Mammary epithelial cell (primary cell): ENCODE measurements at regions not wholly inside any gene's neighbourhood (a gene's known extent, or its start where the extent isn't known, plus 50 kb on each side); places are given as distances from the start of the nearest gene placed in this dataset.

ENCODE experiments used
- CTCF ChIP-seq, 2 donors: IDR thresholded peaks in 1 of 2; conservative IDR thresholded peaks in 1 of 2; 2 replicates each; pipeline ENCODE4 v1.5.1; 2011 to 2012; ENCODE audit warnings: inconsistent platforms in 2 of 2, low read length in 2 of 2, mild to moderate bottlenecking in 2 of 2, control low read depth in 1 of 2, low read depth in 1 of 2; ENCODE audit not compliant: insufficient read depth in 1 of 2; ENCODE audit errors: extremely low read depth in 1 of 2
- EZH2 ChIP-seq: IDR thresholded peaks from 2 replicates; pipeline ENCODE4 v1.6.1; 2012; ENCODE audit warnings: low read length, inconsistent platforms, borderline replicate concordance

DNA sequence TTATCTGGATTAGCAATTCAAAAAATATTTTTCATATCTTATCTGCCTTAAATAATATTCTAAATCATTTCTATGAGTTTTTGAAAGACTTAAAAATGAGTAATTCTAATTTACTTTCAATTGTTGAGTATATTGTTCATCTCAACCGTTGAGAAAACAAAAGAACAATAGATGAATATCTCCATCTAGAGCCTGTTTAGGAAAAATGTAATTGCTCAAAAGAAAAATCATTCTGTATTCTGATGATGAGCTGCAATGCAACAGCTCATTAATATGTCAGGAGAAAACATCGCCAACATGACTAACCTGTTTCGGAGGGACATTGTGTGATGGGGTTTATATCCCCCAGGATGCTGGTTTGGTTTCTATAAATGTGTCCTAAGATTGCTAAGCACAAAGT, 417.6 kb downstream of the SUCLG1 start:
- TF ChIP-seq CTCF (conservative IDR thresholded peaks at IDR 0.05 in 1 of 2, IDR thresholded peaks at IDR 0.05 in 1 of 2; ENCODE audit: extremely low read depth in 1 of 2, insufficient read depth in 1 of 2, low read depth in 1 of 2, low read length in 2 of 2): no peak
- no peak for TF ChIP-seq EZH2
